Tibial artery (tissue), 4 donors: ENCODE measurements at regions not wholly inside any gene's neighbourhood (a gene's known extent, or its start where the extent isn't known, plus 50 kb on each side); places are given as distances from the start of the nearest gene placed in this dataset.

Source experiments
- DNase-seq, 2 donors: peaks; one replicate each; pipeline ENCODE4 v3.0.0-alpha.2; 2019
- H3K27ac ChIP-seq, 2 donors: fragments of 200-600 bp; sonication (generic) in 1 of 2; 1 replicate in 1 of 2; 2 replicates in 1 of 2; pipeline ENCODE4 v1.5.1; 2018 to 2019; ENCODE audit warnings: mild to moderate bottlenecking in 1 of 2
- H3K27me3 ChIP-seq, 2 donors: fragments of 200-600 bp; sonication (generic) in 1 of 2; one replicate each; pipeline versions ENCODE4 v1.5.1 to v1.6.0; 2016 to 2019
- H3K36me3 ChIP-seq, 3 donors: fragments of 200-600 bp; sonication (generic) in 2 of 3; one replicate each; pipeline ENCODE4 v1.5.1; 2016 to 2019; ENCODE audit warnings: mild to moderate bottlenecking in 2 of 3
- H3K4me1 ChIP-seq, 4 donors: fragments of 200-600 bp; sonication (generic) in 2 of 4; 1 replicate in 3 of 4; 2 replicates in 1 of 4; pipeline ENCODE4 v1.5.1; 2016 to 2019
- H3K4me3 ChIP-seq, 2 donors: fragments of 200-600 bp; sonication (generic) in 1 of 2; 1 replicate in 1 of 2; 2 replicates in 1 of 2; pipeline ENCODE4 v1.5.1; 2018 to 2019; ENCODE audit warnings: mild to moderate bottlenecking in 2 of 2
- H3K9me3 ChIP-seq, 3 donors: fragments of 200-600 bp; sonication (generic) in 1 of 3; one replicate each; pipeline ENCODE4 v1.5.1; 2016 to 2019
- intact Hi-C: fragments of 100-400 bp; cut with DNase I; formaldehyde crosslinking; loops from one replicate; pipeline ENCODE4 v1.15.0; 2023; ENCODE audit warnings: low total_unique reads
- TF ChIP-seq, protein P1 (sequence below), 2 experiments: fragments of 200-600 bp in 1 of 2; fragments of 450-650 bp in 1 of 2; IDR thresholded peaks; one replicate each; pipeline ENCODE4 v1.5.1; 2017 to 2019; ENCODE audit warnings: antibody characterized with exemption in 2 of 2, mild to moderate bottlenecking in 1 of 2, moderate library complexity in 1 of 2

- H3K9me3 ChIP-seq: no peaks in the 10 kb centered on the region
- no peak for DNase-seq
- H3K27me3 ChIP-seq: no peaks in the 10 kb centered on the region
- H3K4me3 ChIP-seq: no peak overlapping the region
- H3K27ac ChIP-seq: no peak overlapping the region
- intact Hi-C loops: no loop called here
- TF ChIP-seq, protein P1, sequence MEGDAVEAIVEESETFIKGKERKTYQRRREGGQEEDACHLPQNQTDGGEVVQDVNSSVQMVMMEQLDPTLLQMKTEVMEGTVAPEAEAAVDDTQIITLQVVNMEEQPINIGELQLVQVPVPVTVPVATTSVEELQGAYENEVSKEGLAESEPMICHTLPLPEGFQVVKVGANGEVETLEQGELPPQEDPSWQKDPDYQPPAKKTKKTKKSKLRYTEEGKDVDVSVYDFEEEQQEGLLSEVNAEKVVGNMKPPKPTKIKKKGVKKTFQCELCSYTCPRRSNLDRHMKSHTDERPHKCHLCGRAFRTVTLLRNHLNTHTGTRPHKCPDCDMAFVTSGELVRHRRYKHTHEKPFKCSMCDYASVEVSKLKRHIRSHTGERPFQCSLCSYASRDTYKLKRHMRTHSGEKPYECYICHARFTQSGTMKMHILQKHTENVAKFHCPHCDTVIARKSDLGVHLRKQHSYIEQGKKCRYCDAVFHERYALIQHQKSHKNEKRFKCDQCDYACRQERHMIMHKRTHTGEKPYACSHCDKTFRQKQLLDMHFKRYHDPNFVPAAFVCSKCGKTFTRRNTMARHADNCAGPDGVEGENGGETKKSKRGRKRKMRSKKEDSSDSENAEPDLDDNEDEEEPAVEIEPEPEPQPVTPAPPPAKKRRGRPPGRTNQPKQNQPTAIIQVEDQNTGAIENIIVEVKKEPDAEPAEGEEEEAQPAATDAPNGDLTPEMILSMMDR (IDR thresholded peaks at IDR 0.05): no peak
- no peaks in the 10 kb centered on the region for H3K4me1 ChIP-seq
- no peaks in the 10 kb centered on the region for H3K36me3 ChIP-seq
These were observed 588.3 kb downstream of the NPHP4 start for GRCh38 chr1:5403935-5404334.

DNA sequence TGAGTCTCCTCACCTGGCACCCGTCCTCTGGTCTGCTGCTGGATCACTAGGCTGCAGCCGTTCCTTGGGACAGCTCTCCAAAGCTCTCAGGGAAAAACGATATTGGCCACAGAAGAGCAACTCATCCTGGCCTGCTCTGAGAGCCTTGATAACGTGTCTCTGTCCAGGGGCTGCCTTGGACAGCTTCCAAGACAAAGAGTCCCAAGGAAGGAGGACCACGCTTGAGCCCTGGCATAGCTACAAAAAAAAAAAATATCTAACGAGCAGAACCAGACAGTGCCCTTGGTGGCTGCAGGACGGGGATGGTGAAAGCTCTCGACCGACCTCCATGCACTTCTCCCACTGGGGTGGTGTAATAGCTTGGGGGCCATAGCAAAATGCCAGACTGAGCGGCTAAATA lies 589.6 kb downstream of the NPHP4 start:
- Histone ChIP-seq H3K27ac (no peak overlapping the region), H3K36me3 (no peaks in the 10 kb centered on the region), H3K9me3 (no peaks in the 10 kb centered on the region), H3K4me3 (no peak overlapping the region), H3K4me1 (no peaks in the 10 kb centered on the region), H3K27me3 (no peaks in the 10 kb centered on the region)
- TF ChIP-seq, protein P1 (IDR thresholded peaks at IDR 0.05): no peak
- intact Hi-C loops: no loop called here
- DNase-seq: no peak

- Histone ChIP-seq H3K27ac (no peak overlapping the region), H3K4me1 (no peaks in the 10 kb centered on the region), H3K4me3 (no peak overlapping the region), H3K36me3 (no peaks in the 10 kb centered on the region), H3K9me3 (no peaks in the 10 kb centered on the region), H3K27me3 (no peaks in the 10 kb centered on the region)
- DNase-seq: no peak
- TF ChIP-seq, protein P1 (IDR thresholded peaks at IDR 0.05): no peak
- intact Hi-C loops: no loop called here
These were observed 592.5 kb downstream of the NPHP4 start for GRCh38 chr1:5399771-5400170.

- TF ChIP-seq, protein P1 (IDR thresholded peaks at IDR 0.05): no peak
- H3K4me3 ChIP-seq: no peak overlapping the region
- no peaks in the 10 kb centered on the region for H3K36me3 ChIP-seq
- no peak overlapping the region for H3K27ac ChIP-seq
- DNase-seq: no peak
- intact Hi-C loops: no loop called here
- H3K27me3 ChIP-seq: peaks cover 0 to 3% of the 10 kb centered on the region in 2 donors
- no peaks in the 10 kb centered on the region for H3K9me3 ChIP-seq
- H3K4me1 ChIP-seq: no peaks in the 10 kb centered on the region
These were observed 595.6 kb downstream of the NPHP4 start for GRCh38 chr1:5396593-5396992.

GRCh38 chr1:5394111-5394510 lies 598.1 kb downstream of the NPHP4 start:
- Histone ChIP-seq H3K27me3 (peaks cover 0 to 28% of the 10 kb centered on the region in 2 donors), H3K4me1 (no peaks in the 10 kb centered on the region), H3K27ac (no peak overlapping the region), H3K36me3 (no peaks in the 10 kb centered on the region), H3K4me3 (no peak overlapping the region), H3K9me3 (no peaks in the 10 kb centered on the region)
- intact Hi-C loops: no loop called here
- no peak for DNase-seq
- TF ChIP-seq, protein P1 (IDR thresholded peaks at IDR 0.05): no peak

GRCh38 chr1:5393603-5394002 lies 598.6 kb downstream of the NPHP4 start:
- intact Hi-C loops: no loop called here
- Histone ChIP-seq H3K9me3 (no peaks in the 10 kb centered on the region), H3K4me1 (no peaks in the 10 kb centered on the region), H3K27me3 (peaks cover 0 to 29% of the 10 kb centered on the region in 2 donors), H3K27ac (no peak overlapping the region), H3K36me3 (no peaks in the 10 kb centered on the region), H3K4me3 (no peak overlapping the region)
- DNase-seq: no peak
- TF ChIP-seq, protein P1 (IDR thresholded peaks at IDR 0.05): no peak
